SK-N-SH (cell line): ENCODE measurements at regions not wholly inside any gene's neighbourhood (a gene's known extent, or its start where the extent isn't known, plus 50 kb on each side); places are given as distances from the start of the nearest gene placed in this dataset.

Source experiments
- CTCF ChIP-seq: fragments of 200-600 bp; sonication (generic); IDR thresholded peaks from 2 replicates; pipeline ENCODE4 v1.6.1; 2017; ENCODE audit warnings: antibody characterized with exemption, mild to moderate bottlenecking, moderate library complexity
- EZH2phosphoT487 ChIP-seq: fragments of 200-600 bp; sonication (generic); IDR thresholded peaks from 2 replicates; pipeline ENCODE4 v1.6.1; 2017; ENCODE audit warnings: low read depth, mixed run types, mild to moderate bottlenecking, antibody characterized with exemption, moderate library complexity, borderline replicate concordance
- FOXM1 ChIP-seq: IDR thresholded peaks from 2 replicates; pipeline ENCODE4 v1.4.0; 2012; ENCODE audit warnings: low read depth, mild to moderate bottlenecking
- NFIC ChIP-seq: IDR thresholded peaks from 2 replicates; pipeline ENCODE4 v1.4.0; 2012; ENCODE audit warnings: borderline replicate concordance
- POLR2AphosphoS5 ChIP-seq: IDR thresholded peaks from 2 replicates; pipeline ENCODE4 v1.6.1; 2012; ENCODE audit warnings: low read depth, low read length
- RAD21 ChIP-seq: IDR thresholded peaks from 2 replicates; pipeline ENCODE4 v1.6.1; 2012; ENCODE audit warnings: mild to moderate bottlenecking, low read length
- REST ChIP-seq: IDR thresholded peaks from 2 replicates; pipeline ENCODE4 v1.6.1; 2012; ENCODE audit warnings: mild to moderate bottlenecking, low read depth, low read length, moderate library complexity
- TCF12 ChIP-seq: IDR thresholded peaks from 2 replicates; pipeline ENCODE4 v1.4.0; 2012
- TEAD4 ChIP-seq: IDR thresholded peaks from 2 replicates; pipeline ENCODE4 v1.4.0; 2012; ENCODE audit warnings: mild to moderate bottlenecking, borderline replicate concordance; ENCODE audit not compliant: insufficient read depth

GRCh38 chr1:198986442-198986841 lies 347.6 kb downstream of the PTPRC start:
- TF ChIP-seq EZH2phosphoT487 = no peak
- no peak for TF ChIP-seq NFIC
- no peak for TF ChIP-seq CTCF
- TF ChIP-seq FOXM1 = no peak
- TF ChIP-seq POLR2AphosphoS5 = no peak
- no peak for TF ChIP-seq RAD21
- no peak for TF ChIP-seq TEAD4
- TF ChIP-seq TCF12 = no peak
- TF ChIP-seq REST = no peak
